Nephron (organoid): ENCODE measurements at regions not wholly inside any gene's neighbourhood (a gene's known extent, or its start where the extent isn't known, plus 50 kb on each side); places are given as distances from the start of the nearest gene placed in this dataset.

Experiments used
- H3K27ac Mint-ChIP-seq, 3 experiments: 2 replicates each; pipeline ENCODE4 v1.8.0; 2020; ENCODE audit warnings: mixed read lengths in 3 of 3, mild to moderate bottlenecking in 2 of 3, moderate library complexity in 1 of 3
- H3K27me3 Mint-ChIP-seq: 2 replicates; pipeline ENCODE4 v1.8.0; 2021; ENCODE audit warnings: low read depth, mild to moderate bottlenecking, moderate library complexity, mixed read lengths
- H3K36me3 Mint-ChIP-seq: 2 replicates; pipeline ENCODE4 v1.8.0; 2020; ENCODE audit warnings: low read depth, mixed read lengths
- H3K4me1 Mint-ChIP-seq: 2 replicates; pipeline ENCODE4 v1.8.0; 2020; ENCODE audit warnings: mixed read lengths
- H3K4me3 Mint-ChIP-seq, 3 experiments: 2 replicates each; pipeline ENCODE4 v1.8.0; 2020; ENCODE audit warnings: mild to moderate bottlenecking in 3 of 3, mixed read lengths in 3 of 3, moderate library complexity in 2 of 3
- H3K9me3 Mint-ChIP-seq: 2 replicates; pipeline ENCODE4 v1.8.0; 2020; ENCODE audit warnings: mixed read lengths
- TF ChIP-seq, protein P1 (sequence below), 3 experiments: fragments of 200-600 bp; sonication (generic); IDR thresholded peaks; one replicate each; pipeline ENCODE4 v1.5.0; 2021; ENCODE audit warnings: antibody characterized with exemption in 3 of 3; ENCODE audit not compliant: unreplicated experiment in 3 of 3

DNA sequence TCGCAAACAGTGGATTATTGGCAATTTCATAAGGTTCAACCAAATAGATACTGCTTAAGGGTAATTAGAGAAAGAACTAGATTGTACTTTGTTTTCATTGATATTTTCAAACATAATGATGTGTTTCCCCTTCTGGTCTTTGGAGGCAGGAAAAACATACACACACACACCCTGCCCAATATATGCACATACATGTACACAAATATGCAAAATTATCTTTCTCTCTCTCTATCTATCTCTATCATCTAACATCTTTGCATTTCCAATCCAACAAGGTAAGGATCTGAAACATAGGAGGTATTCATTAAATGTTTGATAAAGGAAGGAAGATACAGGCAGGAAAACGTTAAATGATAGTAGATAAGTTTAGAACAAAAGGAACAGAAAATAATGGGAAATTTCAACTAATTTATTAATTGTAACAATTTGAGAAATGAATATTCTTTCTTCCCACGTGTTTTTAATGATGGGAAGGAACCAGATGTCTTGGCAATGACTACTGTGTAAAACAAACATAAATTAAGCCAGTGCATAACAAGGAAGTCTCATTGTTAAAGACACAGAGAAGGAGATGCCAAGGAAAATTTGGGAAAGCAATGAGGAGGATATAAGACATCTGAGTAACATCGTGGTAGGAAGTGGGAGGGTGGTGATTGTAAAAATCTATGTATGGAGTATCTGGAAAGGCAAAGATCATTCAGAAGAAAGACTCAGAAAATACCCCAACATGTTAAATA is 532.1 kb downstream of the GBA3 start:
- Mint-ChIP-seq H3K9me3 (no peaks in the 10 kb centered on the region), H3K4me1 (no peaks in the 10 kb centered on the region)
- TF ChIP-seq, protein P1, sequence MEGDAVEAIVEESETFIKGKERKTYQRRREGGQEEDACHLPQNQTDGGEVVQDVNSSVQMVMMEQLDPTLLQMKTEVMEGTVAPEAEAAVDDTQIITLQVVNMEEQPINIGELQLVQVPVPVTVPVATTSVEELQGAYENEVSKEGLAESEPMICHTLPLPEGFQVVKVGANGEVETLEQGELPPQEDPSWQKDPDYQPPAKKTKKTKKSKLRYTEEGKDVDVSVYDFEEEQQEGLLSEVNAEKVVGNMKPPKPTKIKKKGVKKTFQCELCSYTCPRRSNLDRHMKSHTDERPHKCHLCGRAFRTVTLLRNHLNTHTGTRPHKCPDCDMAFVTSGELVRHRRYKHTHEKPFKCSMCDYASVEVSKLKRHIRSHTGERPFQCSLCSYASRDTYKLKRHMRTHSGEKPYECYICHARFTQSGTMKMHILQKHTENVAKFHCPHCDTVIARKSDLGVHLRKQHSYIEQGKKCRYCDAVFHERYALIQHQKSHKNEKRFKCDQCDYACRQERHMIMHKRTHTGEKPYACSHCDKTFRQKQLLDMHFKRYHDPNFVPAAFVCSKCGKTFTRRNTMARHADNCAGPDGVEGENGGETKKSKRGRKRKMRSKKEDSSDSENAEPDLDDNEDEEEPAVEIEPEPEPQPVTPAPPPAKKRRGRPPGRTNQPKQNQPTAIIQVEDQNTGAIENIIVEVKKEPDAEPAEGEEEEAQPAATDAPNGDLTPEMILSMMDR (IDR thresholded peaks at IDR 0.05; ENCODE audit: unreplicated experiment in 3 of 3) = no peak

DNA sequence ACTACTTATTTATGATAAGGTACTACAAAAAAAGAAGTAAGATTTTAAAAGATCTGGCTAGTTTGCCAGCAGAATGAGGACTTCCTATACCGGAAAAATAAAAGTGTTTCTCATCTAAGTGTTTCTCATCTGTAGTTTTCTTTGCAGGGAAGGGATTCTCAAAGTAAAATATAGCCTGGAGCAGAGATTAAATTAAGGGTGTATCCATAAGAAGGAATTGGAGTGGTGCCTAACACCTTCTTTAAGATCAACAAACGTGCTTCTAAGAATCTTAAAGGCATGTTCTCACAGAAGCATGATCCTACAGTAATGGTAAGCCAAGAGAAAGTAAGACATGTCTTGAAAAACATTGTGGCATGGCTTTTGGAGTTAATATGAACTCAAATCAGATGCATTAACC is 528.2 kb downstream of the GBA3 start:
- no peak overlapping the region for H3K4me3 Mint-ChIP-seq
- H3K36me3 Mint-ChIP-seq = no peaks in the 10 kb centered on the region
- H3K9me3 Mint-ChIP-seq = no peaks in the 10 kb centered on the region
- no peaks in the 10 kb centered on the region for H3K27me3 Mint-ChIP-seq
- no peaks in the 10 kb centered on the region for H3K4me1 Mint-ChIP-seq
- H3K27ac Mint-ChIP-seq = no peak overlapping the region
- TF ChIP-seq, protein P1 (IDR thresholded peaks at IDR 0.05; ENCODE audit: unreplicated experiment in 3 of 3) = no peak

More for the DNA sequence above, 532.1 kb downstream of the GBA3 start:
- no peaks in the 10 kb centered on the region for H3K36me3 Mint-ChIP-seq
- no peak overlapping the region for H3K27ac Mint-ChIP-seq
- H3K4me3 Mint-ChIP-seq = no peak overlapping the region
- H3K27me3 Mint-ChIP-seq = no peaks in the 10 kb centered on the region

DNA sequence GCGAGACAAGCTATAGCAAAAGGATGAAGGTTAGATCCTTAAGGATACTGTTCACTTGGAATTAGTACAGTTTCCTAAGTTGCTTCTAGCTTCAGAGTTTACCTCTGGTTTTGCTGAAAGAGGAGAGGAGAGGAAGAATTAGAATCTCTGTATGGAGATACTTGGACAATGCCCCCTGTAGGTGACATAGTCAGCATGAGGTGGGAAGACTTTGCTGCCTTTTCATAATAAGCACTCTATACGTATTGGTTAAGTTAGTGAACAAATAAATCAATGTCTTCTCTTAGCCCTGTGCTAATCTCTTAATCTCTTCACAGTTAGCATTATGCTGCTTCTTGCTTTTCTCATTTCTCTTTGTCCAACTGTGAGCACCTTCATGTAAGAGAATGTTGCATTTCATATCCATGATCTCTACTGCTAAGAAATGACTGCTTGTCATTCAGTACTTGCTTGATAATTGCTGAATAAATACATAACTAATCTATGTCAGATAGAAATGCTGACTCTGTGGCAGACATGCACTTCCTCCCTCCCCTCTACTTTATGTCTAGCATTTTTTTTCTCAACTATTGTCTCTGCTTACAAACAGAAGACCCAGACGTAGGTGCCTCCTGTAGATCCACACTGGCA is 527.2 kb downstream of the GBA3 start:
- H3K36me3 Mint-ChIP-seq = no peaks in the 10 kb centered on the region

DNA sequence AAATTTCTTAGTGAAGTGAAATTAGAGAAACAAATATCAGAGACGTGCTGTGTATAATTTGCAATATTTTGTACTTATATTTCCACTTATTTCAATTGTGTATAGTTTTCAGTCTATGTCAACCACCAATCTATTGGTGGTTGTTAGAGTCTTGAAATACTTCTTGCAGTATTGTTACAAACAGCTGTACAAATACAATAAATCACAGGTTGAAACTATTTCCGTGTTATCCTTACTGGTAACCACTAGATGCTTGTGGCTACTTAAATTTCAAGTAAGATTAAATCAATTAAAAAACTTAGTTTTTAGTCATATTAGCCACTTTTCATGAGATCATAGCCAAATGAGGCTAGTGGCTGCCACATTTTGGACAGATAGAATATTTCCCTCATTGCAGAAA is 520.5 kb downstream of the GBA3 start:
- TF ChIP-seq, protein P1 (IDR thresholded peaks at IDR 0.05; ENCODE audit: unreplicated experiment in 3 of 3) = no peak
- Mint-ChIP-seq H3K9me3 (no peaks in the 10 kb centered on the region), H3K4me3 (no peak overlapping the region), H3K27ac (no peak overlapping the region), H3K36me3 (no peaks in the 10 kb centered on the region), H3K4me1 (peaks cover 12% of the 10 kb centered on the region), H3K27me3 (no peaks in the 10 kb centered on the region)

More for the DNA sequence above, 527.2 kb downstream of the GBA3 start:
- Mint-ChIP-seq H3K27me3 (no peaks in the 10 kb centered on the region), H3K4me3 (no peak overlapping the region), H3K4me1 (no peaks in the 10 kb centered on the region), H3K27ac (no peak overlapping the region), H3K9me3 (no peaks in the 10 kb centered on the region)
- TF ChIP-seq, protein P1 (IDR thresholded peaks at IDR 0.05; ENCODE audit: unreplicated experiment in 3 of 3) = no peak

DNA sequence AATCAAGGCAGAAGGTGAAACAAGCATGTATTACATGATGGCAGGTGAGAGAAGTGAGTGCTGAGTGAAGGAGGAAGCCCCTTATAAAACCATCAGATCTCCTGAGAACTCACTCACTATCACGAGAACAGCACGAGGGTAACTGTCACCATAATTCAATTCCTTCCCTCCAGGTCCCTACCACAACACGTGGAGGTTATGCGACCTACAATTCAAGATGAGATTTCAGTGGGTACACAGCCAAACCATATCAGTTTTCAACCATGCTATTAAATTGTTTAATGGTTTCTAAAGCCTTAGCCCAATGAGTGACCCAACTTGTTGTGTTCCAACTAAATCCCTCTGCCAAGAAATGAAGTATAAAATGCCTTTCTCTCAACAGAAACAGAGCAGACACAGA is 519.8 kb downstream of the GBA3 start:
- no peaks in the 10 kb centered on the region for H3K27me3 Mint-ChIP-seq
- no peaks in the 10 kb centered on the region for H3K9me3 Mint-ChIP-seq
- H3K4me1 Mint-ChIP-seq = peaks cover 12% of the 10 kb centered on the region
- H3K4me3 Mint-ChIP-seq = no peak overlapping the region
- no peak overlapping the region for H3K27ac Mint-ChIP-seq
- H3K36me3 Mint-ChIP-seq = no peaks in the 10 kb centered on the region
- TF ChIP-seq, protein P1 (IDR thresholded peaks at IDR 0.05; ENCODE audit: unreplicated experiment in 3 of 3) = no peak

DNA sequence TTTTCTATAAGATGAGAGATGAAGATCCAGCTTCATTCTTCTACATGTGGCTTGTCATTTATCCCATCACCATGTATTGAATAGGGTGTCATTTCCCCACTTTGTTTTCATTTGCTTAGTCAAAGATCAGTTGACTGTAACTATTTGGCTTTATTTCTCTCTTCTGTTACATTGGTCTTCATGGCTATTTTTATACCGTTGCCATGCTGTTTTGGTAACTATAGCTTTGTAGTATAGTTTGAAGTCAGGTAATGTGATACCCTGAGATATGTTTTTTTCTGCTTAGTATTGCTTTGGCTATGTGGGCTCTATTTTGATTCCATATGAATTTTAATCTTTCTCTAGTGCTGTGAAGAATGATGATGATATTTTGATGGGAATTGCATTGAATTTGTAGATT is 514.3 kb downstream of the GBA3 start:
- no peak overlapping the region for H3K4me3 Mint-ChIP-seq
- no peaks in the 10 kb centered on the region for H3K4me1 Mint-ChIP-seq
- H3K9me3 Mint-ChIP-seq = peaks cover 22% of the 10 kb centered on the region
- H3K27me3 Mint-ChIP-seq = no peaks in the 10 kb centered on the region
- TF ChIP-seq, protein P1 (IDR thresholded peaks at IDR 0.05; ENCODE audit: unreplicated experiment in 3 of 3) = no peak
- H3K36me3 Mint-ChIP-seq = no peaks in the 10 kb centered on the region
- no peak overlapping the region for H3K27ac Mint-ChIP-seq
